ENCODE measurements at regions not wholly inside any gene's neighbourhood (a gene's known extent, or its start where the extent isn't known, plus 50 kb on each side); places are given as distances from the start of the nearest gene placed in this dataset.

- Mint-ChIP-seq H3K9me3 (ENCODE audit: unreplicated experiment) (no peaks in the 10 kb centered on the region), H3K36me3 (ENCODE audit: low read depth, unreplicated experiment) (peaks cover 7% of the 10 kb centered on the region), H3K27me3 (ENCODE audit: low read depth, unreplicated experiment) (peaks cover 79% of the 10 kb centered on the region), H3K27ac (ENCODE audit: unreplicated experiment) (no peak overlapping the region), H3K4me3 (ENCODE audit: unreplicated experiment) (no peak overlapping the region), H3K4me1 (ENCODE audit: low read depth, unreplicated experiment) (peaks cover 5% of the 10 kb centered on the region)
- no peaks in the 10 kb centered on the region for H3K4me1 ChIP-seq (ENCODE audit: insufficient read depth, low read length)
- H3K4me3 ChIP-seq (ENCODE audit: insufficient read depth, low read depth, low read length) = no peak overlapping the region
- H3K79me2 ChIP-seq (ENCODE audit: insufficient read depth, low read length) = no peaks in the 10 kb centered on the region
- H4K20me1 ChIP-seq (ENCODE audit: insufficient read depth, low read length) = no peaks in the 10 kb centered on the region
- DNase-seq (ENCODE audit: low read depth) = no peak
- no peak overlapping the region for H3K27ac ChIP-seq (ENCODE audit: low read depth, low read length)
- no peak for TF ChIP-seq CTCF (IDR thresholded peaks at IDR 0.05; ENCODE audit: insufficient read depth, low read depth, low read length)
- no peak for TF ChIP-seq EZH2 (IDR thresholded peaks at IDR 0.05; ENCODE audit: insufficient read depth, low read length)
- no peak overlapping the region for H3K4me2 ChIP-seq (ENCODE audit: low read length)
- FAIRE-seq = no peak
- H3K27me3 ChIP-seq (ENCODE audit: insufficient read depth, low read length) = peaks cover 35% of the 10 kb centered on the region
- H3K9me3 ChIP-seq (ENCODE audit: insufficient read depth, low read depth, low read length) = no peaks in the 10 kb centered on the region
- H3K9ac ChIP-seq (ENCODE audit: low read length) = no peak overlapping the region
- no peak overlapping the region for H2AFZ ChIP-seq (ENCODE audit: low read depth, low read length)
- H3K36me3 ChIP-seq (ENCODE audit: insufficient read depth, low read length) = no peaks in the 10 kb centered on the region
These were observed 157.9 kb upstream of the GLI2 start for GRCh38 chr2:120577721-120578295.

- H3K4me1 Mint-ChIP-seq (ENCODE audit: low read depth, unreplicated experiment) = peaks cover 5% of the 10 kb centered on the region
- no peak overlapping the region for H3K4me2 ChIP-seq (ENCODE audit: low read length)
- no peak overlapping the region for H3K9ac ChIP-seq (ENCODE audit: low read length)
- H3K9me3 Mint-ChIP-seq (ENCODE audit: unreplicated experiment) = peaks cover 4% of the 10 kb centered on the region
- no peak for TF ChIP-seq CTCF (IDR thresholded peaks at IDR 0.05; ENCODE audit: insufficient read depth, low read depth, low read length)
- no peak for TF ChIP-seq EZH2 (IDR thresholded peaks at IDR 0.05; ENCODE audit: insufficient read depth, low read length)
- peaks cover 74% of the 10 kb centered on the region for H3K27me3 Mint-ChIP-seq (ENCODE audit: low read depth, unreplicated experiment)
- H3K36me3 ChIP-seq (ENCODE audit: insufficient read depth, low read length) = no peaks in the 10 kb centered on the region
- no peaks in the 10 kb centered on the region for H3K4me1 ChIP-seq (ENCODE audit: insufficient read depth, low read length)
- H3K4me3 Mint-ChIP-seq (ENCODE audit: unreplicated experiment) = no peak overlapping the region
- H3K27ac Mint-ChIP-seq (ENCODE audit: unreplicated experiment) = no peak overlapping the region
- H3K36me3 Mint-ChIP-seq (ENCODE audit: low read depth, unreplicated experiment) = peaks cover 7% of the 10 kb centered on the region
- FAIRE-seq = no peak
- H3K4me3 ChIP-seq (ENCODE audit: insufficient read depth, low read depth, low read length) = no peak overlapping the region
- no peaks in the 10 kb centered on the region for H3K9me3 ChIP-seq (ENCODE audit: insufficient read depth, low read depth, low read length)
- no peak for DNase-seq (ENCODE audit: low read depth)
- H3K79me2 ChIP-seq (ENCODE audit: insufficient read depth, low read length) = no peaks in the 10 kb centered on the region
- H2AFZ ChIP-seq (ENCODE audit: low read depth, low read length) = no peak overlapping the region
- H4K20me1 ChIP-seq (ENCODE audit: insufficient read depth, low read length) = no peaks in the 10 kb centered on the region
- no peak overlapping the region for H3K27ac ChIP-seq (ENCODE audit: low read depth, low read length)
- peaks cover 28% of the 10 kb centered on the region for H3K27me3 ChIP-seq (ENCODE audit: insufficient read depth, low read length)
These were observed 156.9 kb upstream of the GLI2 start for GRCh38 chr2:120578576-120579352.

Measured in astrocyte (in vitro differentiated cells and primary cell).